NOMO-1 treated with dmso at 0.1 percent for 144 hours (cell line): ENCODE measurements at regions not wholly inside any gene's neighbourhood (a gene's known extent, or its start where the extent isn't known, plus 50 kb on each side); places are given as distances from the start of the nearest gene placed in this dataset.

Experiments used
- DNase-seq: peaks from one replicate; lab custom pipeline; 2025; ENCODE audit not compliant: unreplicated experiment; lab: John Stamatoyannopoulos, UW

GRCh38 chr18:77651441-77651840 is 401.8 kb downstream of the GALR1 start:
- DNase-seq = no peak

GRCh38 chr18:77653792-77654191 is 404.1 kb downstream of the GALR1 start:
- no peak for DNase-seq

GRCh38 chr18:77654302-77654701 is 404.7 kb downstream of the GALR1 start:
- DNase-seq = no peak

DNA sequence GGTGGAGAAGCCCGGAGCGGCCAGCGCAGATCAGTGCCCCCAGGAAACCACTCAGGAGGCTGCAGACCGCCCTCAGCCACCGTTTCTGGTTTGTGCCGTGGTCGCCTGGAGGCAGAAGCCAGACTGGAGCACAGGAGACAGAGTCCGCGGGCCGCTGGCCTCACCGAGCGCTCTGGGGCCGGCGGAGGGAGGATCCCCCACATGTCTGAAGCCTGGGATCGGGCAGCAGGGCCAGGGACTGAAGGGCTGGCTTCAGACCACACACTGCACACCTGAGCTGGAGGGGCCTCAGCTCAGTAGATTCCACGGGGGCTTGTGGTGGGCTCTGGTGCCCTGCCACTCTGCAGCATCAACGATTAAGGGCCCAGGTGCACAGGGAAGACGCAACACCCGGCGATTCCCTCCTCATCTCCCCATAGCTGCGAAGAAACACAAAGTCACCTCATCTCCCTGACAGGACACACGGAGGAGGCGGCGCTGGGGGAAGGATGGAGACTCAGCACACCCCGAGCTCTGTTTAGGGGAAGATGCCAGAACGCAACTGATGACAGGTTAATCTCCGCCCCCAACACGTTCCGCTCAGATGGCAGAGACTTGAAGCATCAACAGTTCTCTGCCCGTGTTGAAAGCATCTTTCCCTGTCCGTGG is 408.1 kb downstream of the GALR1 start:
- DNase-seq = no peak

DNA sequence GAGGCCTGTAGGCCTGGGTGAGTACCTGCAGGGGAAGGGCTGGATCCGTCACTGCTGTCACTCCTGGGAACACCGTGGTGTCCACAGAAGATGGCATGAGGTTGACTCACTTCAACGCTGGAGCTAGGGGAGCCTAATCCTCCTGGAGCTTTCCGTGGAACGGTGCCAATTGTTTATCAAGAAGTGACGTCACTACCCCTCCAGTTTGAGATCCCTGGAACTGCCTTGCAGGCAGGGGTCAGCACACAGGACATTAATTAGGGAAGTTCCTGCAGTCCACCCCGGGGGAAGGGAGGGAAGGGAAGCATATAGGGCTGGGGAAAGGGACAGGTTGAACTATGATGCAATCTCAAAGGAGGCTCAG is 408.6 kb downstream of the GALR1 start:
- no peak for DNase-seq

DNA sequence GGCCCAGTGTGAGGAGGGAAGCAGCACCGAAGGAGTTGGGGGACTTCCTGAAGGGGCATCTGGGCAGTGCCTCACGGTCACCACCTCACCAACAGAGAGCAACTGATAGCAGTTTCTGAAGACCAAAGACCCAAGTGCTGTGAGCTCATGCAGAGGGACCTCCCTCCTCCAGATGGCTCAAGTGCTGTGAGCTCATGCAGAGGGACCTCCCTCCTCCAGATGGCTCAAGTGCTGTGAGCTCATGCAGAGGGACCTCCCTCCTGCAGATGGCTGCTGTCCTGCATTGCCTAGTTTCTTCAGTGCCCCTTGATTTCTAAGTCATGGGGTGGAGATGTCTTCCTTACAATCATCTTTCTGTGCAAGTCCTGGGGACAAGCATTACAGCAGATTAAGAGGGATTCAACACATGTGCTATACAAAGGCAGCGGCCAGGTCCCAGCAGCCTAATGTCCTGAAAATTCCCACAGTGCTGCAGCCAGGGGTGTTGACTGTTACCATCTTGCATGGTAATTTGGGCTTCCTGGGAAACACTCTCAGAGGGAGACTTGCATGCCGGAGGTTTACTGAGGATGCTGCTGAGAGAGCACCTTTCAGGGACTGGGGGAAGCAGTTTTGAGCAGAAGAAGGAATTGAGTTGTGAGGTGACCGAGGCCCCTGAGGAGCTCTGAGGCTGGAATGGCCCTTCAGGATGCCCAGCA is 409.3 kb downstream of the GALR1 start:
- DNase-seq = no peak

DNA sequence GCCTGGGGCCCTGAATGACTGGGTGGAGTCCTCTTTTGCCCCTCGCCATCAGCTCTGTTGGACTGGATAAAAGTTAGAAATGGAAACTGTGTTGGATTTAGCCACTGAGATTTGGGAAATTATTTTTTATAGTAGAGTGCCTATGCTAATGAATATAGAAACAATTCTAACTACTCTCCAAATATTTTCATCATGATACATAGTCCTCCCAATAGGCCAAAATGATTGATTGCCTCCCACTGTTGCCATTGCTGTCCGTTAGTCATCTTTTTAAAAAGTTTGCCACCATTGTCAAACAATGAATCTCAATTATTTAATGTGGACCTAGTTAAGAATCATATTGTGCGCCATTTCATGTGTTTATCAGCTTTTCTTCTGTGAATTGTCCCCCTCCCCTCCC is 417.0 kb downstream of the GALR1 start:
- no peak for DNase-seq

DNA sequence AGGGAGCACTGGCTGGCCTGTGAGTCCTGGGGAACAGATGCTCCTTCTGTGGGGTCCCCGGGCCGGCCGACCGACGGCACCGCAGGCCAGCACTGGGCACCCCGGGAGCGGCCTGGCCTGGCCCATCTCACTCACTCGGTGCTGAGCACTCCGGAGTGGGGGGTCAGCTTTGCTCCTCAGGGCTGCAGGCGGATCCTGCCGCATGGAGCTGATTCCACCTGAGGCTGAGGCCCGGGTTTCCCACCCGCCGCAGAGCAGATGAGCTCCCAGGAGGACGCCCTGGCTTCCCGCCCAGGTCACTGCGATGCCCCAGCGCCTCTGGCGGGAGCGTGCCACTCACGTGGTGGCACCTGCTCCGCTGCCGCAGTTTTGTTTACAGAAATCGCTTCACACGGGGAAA is 418.6 kb downstream of the GALR1 start:
- no peak for DNase-seq

DNA sequence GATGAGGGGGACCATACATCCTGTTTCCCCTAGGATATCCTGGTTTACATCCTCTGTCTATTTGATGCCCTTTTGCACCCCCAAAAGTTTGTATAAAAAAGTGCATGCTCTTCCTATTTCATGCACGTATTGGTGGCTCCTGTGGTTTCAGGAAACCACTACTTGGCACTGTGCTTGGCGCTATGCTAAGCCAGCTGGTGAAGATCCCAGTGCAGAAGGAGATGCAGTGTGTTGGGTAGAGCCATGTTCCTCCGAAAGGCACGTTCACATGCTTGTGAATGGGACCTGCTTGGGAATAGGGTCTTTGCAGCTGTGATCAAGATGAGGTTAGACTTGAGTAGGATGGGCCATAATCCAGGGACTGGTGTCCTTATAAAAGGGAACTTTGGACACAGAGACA is 419.7 kb downstream of the GALR1 start:
- no peak for DNase-seq

GRCh38 chr18:77671456-77672167 is 422.0 kb downstream of the GALR1 start:
- DNase-seq = no peak

DNA sequence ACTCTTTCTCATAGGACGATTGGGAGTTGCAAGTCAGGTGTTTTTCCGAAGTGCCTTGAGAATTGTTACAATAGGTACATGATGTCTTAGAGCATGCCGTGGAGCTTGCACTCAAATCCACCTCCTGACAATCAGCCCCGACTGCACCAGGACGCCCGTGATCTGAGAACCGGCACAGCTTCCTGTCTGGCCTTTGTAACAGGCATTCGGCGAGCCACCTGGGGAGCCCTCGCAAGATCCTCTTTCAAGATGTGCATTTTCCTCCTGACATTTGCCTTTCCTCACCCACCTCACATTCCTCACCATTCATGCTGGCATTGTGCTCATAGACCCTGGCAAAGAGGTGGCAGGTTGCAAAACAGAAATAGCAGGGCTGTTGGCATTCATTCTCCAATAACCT is 427.3 kb downstream of the GALR1 start:
- DNase-seq = no peak

DNA sequence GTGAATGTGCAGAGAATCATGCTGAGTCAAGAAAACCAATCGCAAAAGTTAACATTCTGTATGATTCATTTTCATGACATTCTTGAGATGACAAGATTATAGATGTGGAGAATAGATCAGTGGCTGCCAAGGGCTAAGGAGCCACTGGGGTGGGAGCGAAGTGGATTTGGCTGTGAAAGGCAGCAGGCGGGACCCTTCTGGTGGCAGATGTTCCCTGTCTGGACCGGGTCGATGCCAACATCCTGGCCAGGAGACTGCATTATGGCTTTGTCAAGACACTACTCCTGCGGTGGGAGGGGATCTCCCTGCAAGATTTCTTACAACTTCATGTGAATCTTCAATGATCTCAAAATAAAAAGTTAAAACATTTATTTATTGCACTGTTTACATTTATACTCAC is 427.9 kb downstream of the GALR1 start:
- DNase-seq = no peak

DNA sequence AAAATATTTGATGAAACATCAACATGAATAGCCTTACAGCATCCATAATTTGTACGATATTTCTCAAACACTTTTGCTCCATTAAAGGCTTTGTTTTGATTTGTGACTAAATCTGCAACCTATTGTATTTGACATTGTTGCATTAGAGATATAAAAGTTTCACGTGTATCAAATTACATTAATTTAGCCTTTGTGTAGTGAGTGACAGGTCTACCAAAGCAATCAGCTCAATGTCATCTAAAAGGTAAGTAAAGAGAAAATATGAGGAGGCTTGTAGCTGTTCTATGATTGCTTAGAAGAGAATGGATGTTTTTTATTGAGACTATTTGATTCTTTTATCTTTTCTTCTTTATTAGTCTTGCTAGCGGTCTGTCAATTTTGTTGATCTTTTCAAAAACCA is 430.2 kb downstream of the GALR1 start:
- DNase-seq = no peak

GRCh38 chr18:77700051-77700450 is 450.4 kb downstream of the GALR1 start:
- no peak for DNase-seq

GRCh38 chr18:77701977-77702376 is 452.3 kb downstream of the GALR1 start:
- DNase-seq = no peak

DNA sequence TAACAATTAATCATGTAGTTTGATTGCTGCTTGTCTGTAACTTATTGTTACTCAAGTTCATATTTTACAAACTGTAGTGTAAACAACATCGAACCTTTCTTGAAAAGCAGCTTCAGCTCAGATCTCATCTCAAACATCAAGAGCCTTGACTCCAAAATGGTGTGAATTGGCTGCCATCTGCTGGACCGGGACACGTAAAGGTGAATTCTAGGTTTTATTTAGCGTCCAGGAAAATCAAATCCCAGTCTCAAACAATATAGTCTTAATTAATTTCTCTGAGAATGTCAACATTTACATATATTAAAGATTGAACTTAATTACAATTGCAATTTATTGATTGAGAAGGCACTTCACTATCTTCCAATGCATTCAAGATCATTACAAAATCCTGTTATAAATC is 453.0 kb downstream of the GALR1 start:
- DNase-seq = no peak

GRCh38 chr18:77705301-77705700 is 455.7 kb downstream of the GALR1 start:
- no peak for DNase-seq

GRCh38 chr18:77708826-77709506 is 459.3 kb downstream of the GALR1 start:
- DNase-seq = no peak

GRCh38 chr18:77711096-77711495 is 461.4 kb downstream of the GALR1 start:
- no peak for DNase-seq

DNA sequence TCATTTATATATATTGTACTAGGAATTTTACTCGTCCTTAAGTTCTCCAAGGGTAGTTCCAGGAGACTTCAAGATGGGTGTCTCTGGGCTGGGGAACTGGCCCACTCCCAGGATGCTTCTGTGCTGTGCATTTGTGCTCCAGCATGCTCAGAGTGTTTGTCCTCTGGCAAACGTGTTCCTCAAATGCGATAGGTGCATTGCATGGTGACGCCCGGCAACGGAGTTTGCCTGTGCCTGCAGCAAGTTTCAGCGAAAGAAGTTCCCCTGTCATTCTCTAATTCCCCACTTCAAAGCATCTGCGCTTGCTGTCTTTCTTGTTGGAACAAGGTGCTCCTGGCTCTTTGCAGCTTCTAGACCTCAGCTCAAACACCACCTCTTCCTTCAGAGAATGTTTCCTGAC is 465.1 kb downstream of the GALR1 start:
- DNase-seq = no peak

GRCh38 chr18:77716282-77716681 is 466.6 kb downstream of the GALR1 start:
- no peak for DNase-seq
